ENCODE measurements at regions not wholly inside any gene's neighbourhood (a gene's known extent, or its start where the extent isn't known, plus 50 kb on each side); places are given as distances from the start of the nearest gene placed in this dataset.

- ChIA-PET POLR2A (no interaction called here), CTCF (no interaction called here)
- Histone ChIP-seq H3K4me3 (ENCODE audit: low read depth in 2 of 2, low read length in 2 of 2) (no peak overlapping the region), H3K36me3 (ENCODE audit: control insufficient read depth, insufficient read depth, low read length) (no peaks in the 10 kb centered on the region), H3K27ac (ENCODE audit: low read length) (no peak overlapping the region), H3K27me3 (ENCODE audit: control insufficient read depth, insufficient read depth, low read length) (no peaks in the 10 kb centered on the region), H3K9me3 (ENCODE audit: control insufficient read depth, insufficient read depth, low read depth, low read length) (no peaks in the 10 kb centered on the region), H3K4me1 (ENCODE audit: control insufficient read depth, insufficient read depth, low read length) (no peaks in the 10 kb centered on the region)
- DNase-seq (ENCODE audit: low read depth, low spot score) (no peak), ATAC-seq (no peak)
- no TSS peak for BruUV-seq (replicated peaks)
- TF ChIP-seq CTCF (IDR thresholded peaks at IDR 0.05) (no peak), TCF7L2 (IDR thresholded peaks at IDR 0.05; ENCODE audit: low read depth, low read length) (no peak), SIN3A (IDR thresholded peaks at IDR 0.05; ENCODE audit: borderline replicate concordance, insufficient read depth, low read depth, low read length) (no peak), REST (IDR thresholded peaks at IDR 0.05; ENCODE audit: insufficient read depth in 1 of 2, low read depth in 2 of 2, low read length in 1 of 2) (no peak), POLR2AphosphoS5 (IDR thresholded peaks at IDR 0.05; ENCODE audit: low read depth, low read length) (no peak)
- intact Hi-C loops (cut with micrococcal nuclease; ENCODE audit: unreplicated experiment): no loop called here
- in situ Hi-C loops (cut with HindIII; ENCODE audit: low pct_unique_long_range_greater_than_20kb, low sequenced_read_pairs): no loop called here
Observed at GRCh38 chr18:54716586-54716985, 111.7 kb upstream of the RAB27B start.

- no peaks in the 10 kb centered on the region for H3K4me1 ChIP-seq (ENCODE audit: control insufficient read depth, insufficient read depth, low read length)
- DNase-seq (ENCODE audit: low read depth, low spot score) (no peak), ATAC-seq (peak; percentile 72; the same call in 1 of the 2 replicates)
- intact Hi-C loops (cut with micrococcal nuclease; ENCODE audit: unreplicated experiment): no loop called here
- H3K4me3 ChIP-seq (ENCODE audit: low read depth in 2 of 2, low read length in 2 of 2): peak overlapping the region; percentile 14 to 55; a peak in 3 of 4 replicates
- H3K9me3 ChIP-seq (ENCODE audit: control insufficient read depth, insufficient read depth, low read depth, low read length): no peaks in the 10 kb centered on the region
- no peaks in the 10 kb centered on the region for H3K36me3 ChIP-seq (ENCODE audit: control insufficient read depth, insufficient read depth, low read length)
- TF ChIP-seq SIN3A (IDR thresholded peaks at IDR 0.05; ENCODE audit: borderline replicate concordance, insufficient read depth, low read depth, low read length): no peak
- no peak for TF ChIP-seq REST (IDR thresholded peaks at IDR 0.05; ENCODE audit: insufficient read depth in 1 of 2, low read depth in 2 of 2, low read length in 1 of 2)
- no peak for TF ChIP-seq POLR2AphosphoS5 (IDR thresholded peaks at IDR 0.05; ENCODE audit: low read depth, low read length)
- no peak for TF ChIP-seq TCF7L2 (IDR thresholded peaks at IDR 0.05; ENCODE audit: low read depth, low read length)
- no peak for TF ChIP-seq CTCF (IDR thresholded peaks at IDR 0.05)
- no peaks in the 10 kb centered on the region for H3K27me3 ChIP-seq (ENCODE audit: control insufficient read depth, insufficient read depth, low read length)
- ChIA-PET CTCF (no interaction called here), POLR2A (no interaction called here)
- BruUV-seq (replicated peaks): no TSS peak
- in situ Hi-C loops (cut with HindIII; ENCODE audit: low pct_unique_long_range_greater_than_20kb, low sequenced_read_pairs): no loop called here
- H3K27ac ChIP-seq (ENCODE audit: low read length): no peak overlapping the region
Observed at GRCh38 chr18:54717673-54718407, 110.4 kb upstream of the RAB27B start.
